OCI-LY1 (cell line): ENCODE measurements at regions not wholly inside any gene's neighbourhood (a gene's known extent, or its start where the extent isn't known, plus 50 kb on each side); places are given as distances from the start of the nearest gene placed in this dataset.

ENCODE experiments used
- CTCF ChIP-seq: fragments of 200-600 bp; sonication (generic), shearing (Covaris generic); IDR thresholded peaks from 2 replicates; pipeline ENCODE4 v1.5.1; 2017; ENCODE audit warnings: mild to moderate bottlenecking, antibody characterized with exemption, low read length, moderate library complexity, mixed read lengths
- EZH2 ChIP-seq: fragments of 200-600 bp; sonication (generic), shearing (Covaris generic); IDR thresholded peaks from 2 replicates; pipeline ENCODE4 v1.8.0; 2017; ENCODE audit warnings: borderline replicate concordance, mixed run types, mild to moderate bottlenecking, antibody characterized with exemption, low read length, moderate library complexity, mixed read lengths

DNA sequence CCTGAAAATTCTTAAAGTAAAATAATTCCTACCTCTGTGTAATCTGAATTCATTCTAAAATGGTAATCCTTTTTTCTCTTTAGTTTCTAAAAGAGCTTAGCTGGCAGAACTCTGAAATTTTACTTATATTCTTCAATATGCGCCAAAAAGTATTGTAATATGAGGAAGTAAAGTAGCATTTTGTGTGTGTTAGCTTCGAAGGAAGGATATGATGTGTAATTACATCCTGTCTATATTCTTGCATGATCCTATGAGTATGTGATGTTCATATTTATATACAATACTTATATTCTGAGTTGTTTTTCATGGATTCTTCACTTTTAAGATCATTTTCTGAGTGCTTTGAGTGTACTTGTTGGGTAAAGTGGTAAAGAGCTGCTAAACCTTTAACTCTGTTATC, 402.9 kb upstream of the PKDCC start:
- no peak for TF ChIP-seq CTCF
- TF ChIP-seq EZH2, result no peak
